ENCODE measurements at regions not wholly inside any gene's neighbourhood (a gene's known extent, or its start where the extent isn't known, plus 50 kb on each side); places are given as distances from the start of the nearest gene placed in this dataset.

DNA sequence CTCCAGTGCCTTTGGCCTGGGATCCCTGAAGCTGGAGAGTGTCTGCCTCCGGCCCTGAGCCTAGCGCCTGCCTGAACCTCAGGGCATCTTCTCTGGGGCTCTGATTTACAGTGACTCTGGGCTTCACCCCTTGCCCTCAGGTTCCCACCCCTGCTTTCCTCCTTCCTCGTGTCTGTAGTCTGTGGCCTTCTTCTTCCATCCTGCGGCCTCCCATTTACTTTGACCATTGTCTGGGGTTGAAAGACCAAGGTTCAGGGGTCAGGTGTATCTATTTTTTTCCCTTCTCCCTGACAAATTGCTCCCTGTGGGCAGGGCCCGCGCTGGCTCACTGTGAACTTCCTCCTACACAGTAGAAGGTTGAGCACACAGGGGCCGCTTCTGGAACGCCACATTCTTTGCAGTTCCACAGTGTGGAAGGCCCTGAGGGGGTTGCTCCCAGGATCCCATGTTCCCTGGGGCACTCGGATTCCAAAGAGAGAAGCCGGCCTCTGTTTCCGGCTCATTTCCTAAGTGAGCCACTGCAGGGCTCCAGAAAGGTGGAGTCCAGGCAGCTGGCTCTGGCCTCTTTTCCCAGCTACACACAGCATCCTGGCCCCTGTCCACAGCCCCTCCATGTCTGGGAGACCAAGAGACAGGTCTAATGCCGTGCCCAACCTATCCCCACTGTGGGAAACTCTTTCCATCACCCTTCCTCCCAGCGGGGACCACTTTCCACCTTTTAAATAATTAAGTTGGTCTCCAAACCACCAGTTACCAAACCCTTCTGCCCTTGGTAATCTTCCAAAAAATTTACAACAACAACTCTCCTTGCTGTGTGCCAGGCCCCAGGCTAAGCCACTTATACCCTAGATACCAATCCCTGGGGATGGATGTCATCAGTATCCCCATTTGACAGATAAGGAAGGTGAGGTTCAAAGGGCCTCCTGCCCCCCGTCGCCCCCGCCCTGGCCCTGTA, 140.3 kb upstream of the IER5L start:
- TF ChIP-seq POLR2A (IDR thresholded peaks at IDR 0.05) (no peak), EP300 (IDR thresholded peaks at IDR 0.05) (no peak), POLR2AphosphoS5 (IDR thresholded peaks at IDR 0.05) (no peak)
- TF ChIP-seq, protein P1, sequence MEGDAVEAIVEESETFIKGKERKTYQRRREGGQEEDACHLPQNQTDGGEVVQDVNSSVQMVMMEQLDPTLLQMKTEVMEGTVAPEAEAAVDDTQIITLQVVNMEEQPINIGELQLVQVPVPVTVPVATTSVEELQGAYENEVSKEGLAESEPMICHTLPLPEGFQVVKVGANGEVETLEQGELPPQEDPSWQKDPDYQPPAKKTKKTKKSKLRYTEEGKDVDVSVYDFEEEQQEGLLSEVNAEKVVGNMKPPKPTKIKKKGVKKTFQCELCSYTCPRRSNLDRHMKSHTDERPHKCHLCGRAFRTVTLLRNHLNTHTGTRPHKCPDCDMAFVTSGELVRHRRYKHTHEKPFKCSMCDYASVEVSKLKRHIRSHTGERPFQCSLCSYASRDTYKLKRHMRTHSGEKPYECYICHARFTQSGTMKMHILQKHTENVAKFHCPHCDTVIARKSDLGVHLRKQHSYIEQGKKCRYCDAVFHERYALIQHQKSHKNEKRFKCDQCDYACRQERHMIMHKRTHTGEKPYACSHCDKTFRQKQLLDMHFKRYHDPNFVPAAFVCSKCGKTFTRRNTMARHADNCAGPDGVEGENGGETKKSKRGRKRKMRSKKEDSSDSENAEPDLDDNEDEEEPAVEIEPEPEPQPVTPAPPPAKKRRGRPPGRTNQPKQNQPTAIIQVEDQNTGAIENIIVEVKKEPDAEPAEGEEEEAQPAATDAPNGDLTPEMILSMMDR (IDR thresholded peaks at IDR 0.05) = no peak
